ENCODE measurements at regions not wholly inside any gene's neighbourhood (a gene's known extent, or its start where the extent isn't known, plus 50 kb on each side); places are given as distances from the start of the nearest gene placed in this dataset.

DNA sequence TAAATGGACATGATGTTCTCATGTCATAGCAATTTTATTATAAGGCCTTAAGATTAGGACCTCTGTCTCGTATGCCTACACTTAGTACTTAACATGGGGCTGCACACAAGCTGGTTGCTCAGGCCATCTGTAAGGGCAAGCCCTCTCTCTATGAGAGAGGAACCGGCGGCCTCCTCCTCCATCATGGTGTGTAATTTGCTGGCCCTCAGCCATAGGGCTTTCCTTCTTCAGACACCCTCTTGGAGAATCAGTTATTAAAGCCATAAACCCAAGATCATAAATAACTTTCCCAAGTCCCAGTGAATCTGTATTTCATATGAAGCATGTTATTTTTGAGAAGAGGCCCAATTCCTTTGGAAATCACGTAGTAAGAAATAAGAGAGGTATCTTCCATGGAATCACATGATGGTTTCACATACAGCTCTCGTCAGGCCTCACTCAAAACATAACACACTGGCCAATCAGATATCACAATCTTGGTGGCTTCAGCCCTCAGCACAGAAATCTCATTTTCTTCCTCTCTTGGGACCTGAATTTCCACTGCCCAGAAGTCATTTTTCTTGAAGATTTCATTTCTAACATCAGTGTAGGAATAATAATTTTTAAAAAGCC, 92.6 kb downstream of the RDH14 start:
- no peaks in the 10 kb centered on the region for H3K9me3 ChIP-seq (ENCODE audit: control insufficient read depth in 1 of 2, low read length in 2 of 2)
- Mint-ChIP-seq H3K36me3 (no peaks in the 10 kb centered on the region), H3K4me1 (no peaks in the 10 kb centered on the region), H3K4me3 (no peak overlapping the region), H3K9me3 (peaks cover 0 to 1% (median 0%) of the 10 kb centered on the region in 8 donors), H3K27ac (no peak overlapping the region), H3K27me3 (peaks cover 9 to 10% of the 10 kb centered on the region in 2 donors)
- H3K36me3 ChIP-seq (ENCODE audit: insufficient read depth, low read length), result no peaks in the 10 kb centered on the region
- ChIA-PET CTCF (ENCODE audit: partially characterized antibody) (no interaction called here), POLR2A (ENCODE audit: partially characterized antibody) (no interaction called here)
- DNase-seq, result no peak
- no peaks in the 10 kb centered on the region for H3K4me1 ChIP-seq (ENCODE audit: insufficient read depth, low read length)
- no peak overlapping the region for H3K4me3 ChIP-seq (ENCODE audit: low read length in 2 of 2)
- no peak overlapping the region for H3K27ac ChIP-seq (ENCODE audit: low read depth, low read length)
- intact Hi-C loops (cut with micrococcal nuclease), result no loop called here
- H3K27me3 ChIP-seq (ENCODE audit: insufficient read depth, low read length), result no peaks in the 10 kb centered on the region

DNA sequence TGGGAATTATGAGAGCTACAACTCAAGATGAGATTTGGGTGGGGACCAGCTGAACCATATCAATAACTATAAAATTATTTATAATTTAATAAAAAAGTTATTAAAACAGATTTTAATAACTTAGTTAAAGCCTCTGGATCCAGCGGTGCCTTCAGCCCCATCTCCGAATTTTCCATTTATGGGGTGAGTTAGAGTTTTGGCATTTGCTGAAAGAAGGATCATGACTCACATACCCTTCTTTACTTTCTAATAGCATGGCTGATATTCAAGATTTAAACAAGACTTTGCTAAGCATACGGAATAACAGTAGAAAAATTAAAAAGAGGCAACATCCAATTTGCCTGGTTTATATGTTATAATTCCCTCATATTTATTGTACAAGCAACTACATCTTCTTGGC, 94.5 kb downstream of the RDH14 start:
- H3K4me3 ChIP-seq (ENCODE audit: low read length in 2 of 2), result no peak overlapping the region
- intact Hi-C loops (cut with micrococcal nuclease), result no loop called here
- H3K27ac Mint-ChIP-seq, result no peak overlapping the region
- H3K27me3 Mint-ChIP-seq, result peaks cover 9 to 15% of the 10 kb centered on the region in 2 donors
- no peaks in the 10 kb centered on the region for H3K36me3 Mint-ChIP-seq
- H3K4me1 ChIP-seq (ENCODE audit: insufficient read depth, low read length), result no peaks in the 10 kb centered on the region
- H3K27ac ChIP-seq (ENCODE audit: low read depth, low read length), result no peak overlapping the region
- ChIA-PET CTCF (ENCODE audit: partially characterized antibody) (interaction anchor here (1.0 kb wide), 1 partner anchor 15 kb away, joined by 4 read pairs; no protein-coding TSS in a partner anchor), POLR2A (ENCODE audit: partially characterized antibody) (no interaction called here)
- H3K36me3 ChIP-seq (ENCODE audit: insufficient read depth, low read length), result no peaks in the 10 kb centered on the region
- no peaks in the 10 kb centered on the region for H3K27me3 ChIP-seq (ENCODE audit: insufficient read depth, low read length)
- H3K4me3 Mint-ChIP-seq, result no peak overlapping the region
- no peaks in the 10 kb centered on the region for H3K9me3 ChIP-seq (ENCODE audit: control insufficient read depth in 1 of 2, low read length in 2 of 2)
- H3K9me3 Mint-ChIP-seq, result peaks cover 0 to 4% (median under 1%) of the 10 kb centered on the region in 8 donors
- DNase-seq, result no peak
- no peaks in the 10 kb centered on the region for H3K4me1 Mint-ChIP-seq

DNA sequence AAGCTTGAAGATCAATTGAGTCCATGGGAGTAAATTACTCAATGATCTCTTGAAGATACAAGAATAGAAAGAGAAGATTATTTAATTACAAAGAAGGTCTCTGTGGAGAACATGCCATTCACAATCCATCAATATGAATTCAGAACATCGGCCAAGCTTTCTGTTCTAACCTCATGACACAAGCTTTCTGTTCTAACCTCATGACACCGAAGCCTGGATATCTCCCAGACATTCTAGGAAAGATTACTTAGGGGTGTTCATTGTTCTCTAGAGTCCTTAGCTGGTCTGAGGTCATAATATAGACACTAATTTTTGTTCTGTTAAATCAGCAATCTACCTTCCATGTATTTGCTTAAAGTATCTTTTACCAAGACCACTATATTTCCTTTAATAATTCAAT, 95.5 kb downstream of the RDH14 start:
- H3K9me3 ChIP-seq (ENCODE audit: control insufficient read depth in 1 of 2, low read length in 2 of 2), result no peaks in the 10 kb centered on the region
- intact Hi-C loops (cut with micrococcal nuclease), result no loop called here
- H3K4me1 Mint-ChIP-seq, result no peaks in the 10 kb centered on the region
- H3K27me3 ChIP-seq (ENCODE audit: insufficient read depth, low read length), result no peaks in the 10 kb centered on the region
- H3K27ac Mint-ChIP-seq, result no peak overlapping the region
- peaks cover 9 to 15% of the 10 kb centered on the region in 2 donors for H3K27me3 Mint-ChIP-seq
- DNase-seq, result no peak
- H3K4me3 Mint-ChIP-seq, result no peak overlapping the region
- CTCF ChIA-PET (ENCODE audit: partially characterized antibody), result no interaction called here
- H3K4me3 ChIP-seq (ENCODE audit: low read length in 2 of 2), result no peak overlapping the region
- POLR2A ChIA-PET (ENCODE audit: partially characterized antibody), result no interaction called here
- H3K36me3 Mint-ChIP-seq, result no peaks in the 10 kb centered on the region
- no peaks in the 10 kb centered on the region for H3K36me3 ChIP-seq (ENCODE audit: insufficient read depth, low read length)
- H3K9me3 Mint-ChIP-seq, result peaks cover 0 to 8% (median 2%) of the 10 kb centered on the region in 8 donors
- H3K27ac ChIP-seq (ENCODE audit: low read depth, low read length), result no peak overlapping the region
- no peaks in the 10 kb centered on the region for H3K4me1 ChIP-seq (ENCODE audit: insufficient read depth, low read length)

DNA sequence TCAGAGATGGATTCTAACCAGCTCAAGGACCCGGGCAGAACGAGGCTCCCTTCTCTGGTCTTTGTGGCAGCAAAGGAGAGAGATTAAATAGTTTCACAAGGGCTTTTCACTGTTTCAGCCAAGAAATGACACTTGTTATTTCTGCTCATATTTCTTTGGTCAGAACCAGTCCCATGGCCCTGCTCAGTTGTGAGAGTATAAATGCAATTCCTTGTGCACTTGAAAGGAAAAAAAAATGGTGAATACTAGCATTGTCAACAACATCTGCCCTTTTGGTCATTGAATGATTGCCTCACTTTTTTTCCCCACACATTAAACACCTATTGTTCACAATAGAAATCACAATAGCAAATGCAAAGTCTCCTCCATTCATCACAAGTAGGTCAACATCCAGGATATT, 104.4 kb downstream of the RDH14 start:
- intact Hi-C loops (cut with micrococcal nuclease), result no loop called here
- DNase-seq, result no peak
- no peaks in the 10 kb centered on the region for H3K27me3 ChIP-seq (ENCODE audit: insufficient read depth, low read length)
- H3K4me3 Mint-ChIP-seq, result no peak overlapping the region
- no peaks in the 10 kb centered on the region for H3K9me3 ChIP-seq (ENCODE audit: control insufficient read depth in 1 of 2, low read length in 2 of 2)
- no peaks in the 10 kb centered on the region for H3K4me1 ChIP-seq (ENCODE audit: insufficient read depth, low read length)
- no peaks in the 10 kb centered on the region for H3K36me3 Mint-ChIP-seq
- H3K9me3 Mint-ChIP-seq, result peaks cover 0 to 13% (median 5%) of the 10 kb centered on the region in 8 donors
- ChIA-PET POLR2A (ENCODE audit: partially characterized antibody) (no interaction called here), CTCF (ENCODE audit: partially characterized antibody) (no interaction called here)
- no peak overlapping the region for H3K4me3 ChIP-seq (ENCODE audit: low read length in 2 of 2)
- no peaks in the 10 kb centered on the region for H3K36me3 ChIP-seq (ENCODE audit: insufficient read depth, low read length)
- H3K27ac Mint-ChIP-seq, result no peak overlapping the region
- H3K4me1 Mint-ChIP-seq, result no peaks in the 10 kb centered on the region
- H3K27me3 Mint-ChIP-seq, result peaks cover 4 to 5% of the 10 kb centered on the region in 2 donors
- no peak overlapping the region for H3K27ac ChIP-seq (ENCODE audit: low read depth, low read length)

DNA sequence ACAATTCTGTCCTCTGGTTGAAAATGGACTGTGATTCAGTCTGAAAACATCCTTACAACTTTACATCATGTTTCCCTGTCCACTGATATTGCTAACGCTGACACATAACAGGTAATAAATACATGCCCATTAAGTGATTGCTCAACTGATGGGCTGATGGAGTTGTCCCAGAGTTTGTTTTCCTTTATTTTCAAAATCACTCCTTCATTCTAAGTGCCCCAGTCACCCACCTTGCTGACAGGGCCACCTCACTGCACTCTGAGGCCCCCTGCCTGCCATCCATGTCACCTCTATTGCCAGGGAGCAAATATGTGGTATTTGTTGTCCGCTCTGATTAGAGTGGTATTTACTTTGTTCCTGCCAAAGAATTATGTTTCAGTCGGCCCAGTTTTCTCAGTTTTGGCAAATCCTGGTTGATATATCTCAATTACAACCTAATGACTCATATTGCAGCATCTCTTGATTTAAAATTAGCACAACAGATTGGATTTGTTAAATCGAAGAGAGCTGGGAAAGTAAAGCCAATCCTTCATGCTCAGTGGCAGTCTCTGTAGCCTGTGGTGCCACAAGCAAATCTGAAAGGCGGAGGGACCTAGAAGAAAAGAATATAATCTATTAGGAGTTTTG, 105.1 kb downstream of the RDH14 start:
- Histone ChIP-seq H3K27ac (ENCODE audit: low read depth, low read length) (no peak overlapping the region), H3K4me1 (ENCODE audit: insufficient read depth, low read length) (no peaks in the 10 kb centered on the region), H3K36me3 (ENCODE audit: insufficient read depth, low read length) (no peaks in the 10 kb centered on the region), H3K9me3 (ENCODE audit: control insufficient read depth in 1 of 2, low read length in 2 of 2) (no peaks in the 10 kb centered on the region), H3K4me3 (ENCODE audit: low read length in 2 of 2) (no peak overlapping the region), H3K27me3 (ENCODE audit: insufficient read depth, low read length) (no peaks in the 10 kb centered on the region)
- ChIA-PET CTCF (ENCODE audit: partially characterized antibody) (no interaction called here), POLR2A (ENCODE audit: partially characterized antibody) (no interaction called here)
- H3K4me3 Mint-ChIP-seq, result no peak overlapping the region
- no peaks in the 10 kb centered on the region for H3K4me1 Mint-ChIP-seq
- no peak for DNase-seq
- no peaks in the 10 kb centered on the region for H3K36me3 Mint-ChIP-seq
- peaks cover 4 to 5% of the 10 kb centered on the region in 2 donors for H3K27me3 Mint-ChIP-seq
- peaks cover 0 to 13% (median 5%) of the 10 kb centered on the region in 8 donors for H3K9me3 Mint-ChIP-seq
- H3K27ac Mint-ChIP-seq, result no peak overlapping the region
- intact Hi-C loops (cut with micrococcal nuclease), result no loop called here

DNA sequence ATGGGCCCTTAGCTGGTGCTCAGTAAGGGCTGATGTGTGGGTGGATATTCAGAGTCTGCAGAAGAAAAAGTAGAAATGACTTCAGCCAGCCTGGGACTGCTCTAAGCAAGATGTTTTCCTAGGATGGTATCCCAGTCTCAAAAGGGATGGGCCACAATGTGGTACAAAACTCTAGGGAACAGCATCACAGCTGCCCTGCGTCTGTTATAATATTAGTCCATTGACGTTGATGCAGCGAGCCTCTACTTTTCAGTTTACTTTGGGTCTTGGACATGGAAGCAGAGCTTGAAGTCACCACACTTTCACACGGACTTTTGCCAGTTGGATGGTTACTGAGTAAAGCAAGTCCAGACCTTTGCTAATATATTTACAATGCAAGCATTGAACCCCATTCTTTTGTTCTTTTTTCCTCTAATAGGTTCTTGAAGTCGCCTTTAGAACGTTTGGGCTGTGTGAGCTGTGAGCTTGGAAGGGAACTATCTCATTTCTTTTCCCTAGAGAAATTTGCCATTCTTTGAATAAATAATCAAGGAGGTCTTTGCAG, 105.7 kb downstream of the RDH14 start:
- Histone ChIP-seq H3K27ac (ENCODE audit: low read depth, low read length) (no peak overlapping the region), H3K4me1 (ENCODE audit: insufficient read depth, low read length) (no peaks in the 10 kb centered on the region), H3K36me3 (ENCODE audit: insufficient read depth, low read length) (no peaks in the 10 kb centered on the region), H3K4me3 (ENCODE audit: low read length in 2 of 2) (no peak overlapping the region), H3K27me3 (ENCODE audit: insufficient read depth, low read length) (no peaks in the 10 kb centered on the region), H3K9me3 (ENCODE audit: control insufficient read depth in 1 of 2, low read length in 2 of 2) (no peaks in the 10 kb centered on the region)
- intact Hi-C loops (cut with micrococcal nuclease), result no loop called here
- Mint-ChIP-seq H3K4me1 (no peaks in the 10 kb centered on the region), H3K27me3 (peaks cover 4 to 5% of the 10 kb centered on the region in 2 donors), H3K27ac (no peak overlapping the region), H3K9me3 (peaks cover 0 to 8% (median 3%) of the 10 kb centered on the region in 8 donors), H3K4me3 (no peak overlapping the region), H3K36me3 (no peaks in the 10 kb centered on the region)
- DNase-seq, result no peak
- ChIA-PET POLR2A (ENCODE audit: partially characterized antibody) (no interaction called here), CTCF (ENCODE audit: partially characterized antibody) (no interaction called here)

DNA sequence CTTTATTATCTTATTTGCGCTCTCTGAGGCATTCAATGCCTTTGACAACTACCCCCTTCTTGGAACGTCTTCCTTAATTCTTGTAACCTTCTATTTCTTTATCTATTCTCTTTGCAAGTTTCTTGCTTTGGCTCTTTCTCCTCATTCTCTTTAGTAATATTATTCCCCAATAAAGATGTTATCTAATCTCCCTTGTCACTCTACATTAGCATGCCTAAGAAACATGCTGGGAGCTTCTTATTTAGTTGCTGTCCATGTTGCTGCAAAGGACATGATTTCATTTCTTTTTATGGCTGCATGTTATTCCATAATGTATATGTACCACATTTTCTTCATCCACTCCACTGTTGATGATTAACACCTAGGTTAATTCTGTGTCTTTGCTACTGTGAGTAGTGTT, 113.7 kb downstream of the RDH14 start:
- peaks cover 6 to 16% of the 10 kb centered on the region in 2 donors for H3K27me3 Mint-ChIP-seq
- Histone ChIP-seq H3K27ac (ENCODE audit: low read depth, low read length) (no peak overlapping the region), H3K9me3 (ENCODE audit: control insufficient read depth in 1 of 2, low read length in 2 of 2) (no peaks in the 10 kb centered on the region), H3K27me3 (ENCODE audit: insufficient read depth, low read length) (no peaks in the 10 kb centered on the region), H3K36me3 (ENCODE audit: insufficient read depth, low read length) (no peaks in the 10 kb centered on the region), H3K4me3 (ENCODE audit: low read length in 2 of 2) (no peak overlapping the region), H3K4me1 (ENCODE audit: insufficient read depth, low read length) (no peaks in the 10 kb centered on the region)
- DNase-seq, result no peak
- no peak overlapping the region for H3K4me3 Mint-ChIP-seq
- no peaks in the 10 kb centered on the region for H3K9me3 Mint-ChIP-seq
- no peaks in the 10 kb centered on the region for H3K4me1 Mint-ChIP-seq
- ChIA-PET POLR2A (ENCODE audit: partially characterized antibody) (no interaction called here), CTCF (ENCODE audit: partially characterized antibody) (no interaction called here)
- intact Hi-C loops (cut with micrococcal nuclease), result no loop called here
- H3K36me3 Mint-ChIP-seq, result no peaks in the 10 kb centered on the region
- no peak overlapping the region for H3K27ac Mint-ChIP-seq
